Endometrium (tissue), 2 donors: ENCODE measurements at regions not wholly inside any gene's neighbourhood (a gene's known extent, or its start where the extent isn't known, plus 50 kb on each side); places are given as distances from the start of the nearest gene placed in this dataset.

ENCODE experiments used
- FAIRE-seq: peaks from 2 replicates; lab custom pipeline; 2012; peaks lifted over from hg19 to GRCh38; lab: Jason Lieb, UNC
- donor health status: control.
- donor health status: control.

- FAIRE-seq = no peak
These were observed 295.7 kb downstream of the CHRM3 start for GRCh38 chr1:239682046-239682445.

DNA sequence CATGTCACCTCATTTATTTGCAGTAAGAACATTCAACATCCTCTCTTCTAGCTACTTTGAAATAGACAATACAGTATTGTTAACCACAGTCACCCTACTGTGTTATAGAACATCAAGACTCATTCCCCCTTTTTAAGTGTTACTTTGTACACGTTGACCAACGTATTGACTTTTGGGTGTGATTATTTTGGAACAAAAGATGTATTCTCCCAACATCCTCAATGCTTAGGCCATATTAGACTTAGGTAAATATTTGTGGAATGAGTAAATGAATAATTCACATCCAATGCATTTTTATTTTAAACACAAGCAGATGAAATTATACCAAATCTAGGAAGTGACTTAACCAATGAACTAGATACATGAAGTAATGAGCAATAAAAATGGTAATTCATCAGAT, 296.6 kb downstream of the CHRM3 start:
- FAIRE-seq = no peak

GRCh38 chr1:239686386-239686785, 300.0 kb downstream of the CHRM3 start:
- no peak for FAIRE-seq

GRCh38 chr1:239696317-239696716, 309.9 kb downstream of the CHRM3 start:
- no peak for FAIRE-seq

GRCh38 chr1:239700667-239701066, 314.3 kb downstream of the CHRM3 start:
- no peak for FAIRE-seq

DNA sequence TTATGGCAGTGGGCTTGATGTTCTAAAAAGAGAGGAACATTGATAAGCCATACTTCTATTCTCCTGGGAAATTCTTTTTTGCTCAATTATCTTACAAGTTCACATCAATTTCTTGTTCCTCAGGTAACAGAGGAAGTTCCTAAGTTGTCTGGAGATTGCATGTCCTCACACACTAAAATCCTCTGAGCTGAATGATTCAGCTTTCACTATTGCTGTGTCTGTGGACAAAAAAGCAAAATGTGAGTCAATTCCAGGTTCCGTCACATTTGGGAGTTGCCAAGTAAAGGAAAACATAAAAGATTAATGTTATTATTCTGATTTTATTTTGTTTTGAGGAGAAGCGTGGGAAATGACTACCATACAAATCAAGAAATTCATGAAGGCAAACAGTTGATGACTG, 316.7 kb downstream of the CHRM3 start:
- FAIRE-seq = no peak

- no peak for FAIRE-seq
These were observed 320.0 kb downstream of the CHRM3 start for GRCh38 chr1:239706245-239706892.

GRCh38 chr1:239707615-239708014, 321.2 kb downstream of the CHRM3 start:
- no peak for FAIRE-seq

DNA sequence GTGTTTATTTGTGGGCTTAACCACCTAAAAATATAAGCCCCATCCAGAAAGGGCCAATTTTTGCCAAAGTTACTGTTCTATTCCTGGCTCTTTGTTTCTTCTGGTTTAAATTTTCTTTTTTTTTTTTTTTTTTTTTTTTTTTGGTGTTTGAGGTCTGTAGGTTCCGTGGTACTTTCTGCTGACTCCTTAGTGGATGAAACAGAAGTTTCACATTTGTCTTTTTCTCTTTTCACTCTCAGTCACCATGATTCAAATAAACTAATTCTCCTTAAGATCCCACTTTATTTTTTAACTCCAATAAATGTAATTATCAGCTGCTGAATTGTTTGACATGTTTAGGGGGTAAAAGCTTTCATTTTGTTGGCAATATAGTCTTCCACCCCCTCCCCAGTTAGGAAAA, 322.3 kb downstream of the CHRM3 start:
- no peak for FAIRE-seq

GRCh38 chr1:239711768-239712167, 325.4 kb downstream of the CHRM3 start:
- FAIRE-seq = no peak

GRCh38 chr1:239717097-239717917, 330.9 kb downstream of the CHRM3 start:
- no peak for FAIRE-seq

DNA sequence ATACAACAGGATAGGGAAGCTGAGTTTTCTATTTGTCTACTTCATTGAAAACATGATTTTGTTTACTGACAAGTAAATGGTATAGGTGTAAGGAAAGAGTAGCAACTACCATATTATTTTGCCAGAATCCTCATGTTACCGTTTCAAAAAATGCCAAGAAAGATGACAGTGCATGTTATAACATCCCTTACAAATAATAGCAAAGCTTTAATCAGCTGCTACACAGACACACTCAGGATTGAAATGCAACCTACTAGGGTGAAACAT, 331.5 kb downstream of the CHRM3 start:
- FAIRE-seq = no peak

DNA sequence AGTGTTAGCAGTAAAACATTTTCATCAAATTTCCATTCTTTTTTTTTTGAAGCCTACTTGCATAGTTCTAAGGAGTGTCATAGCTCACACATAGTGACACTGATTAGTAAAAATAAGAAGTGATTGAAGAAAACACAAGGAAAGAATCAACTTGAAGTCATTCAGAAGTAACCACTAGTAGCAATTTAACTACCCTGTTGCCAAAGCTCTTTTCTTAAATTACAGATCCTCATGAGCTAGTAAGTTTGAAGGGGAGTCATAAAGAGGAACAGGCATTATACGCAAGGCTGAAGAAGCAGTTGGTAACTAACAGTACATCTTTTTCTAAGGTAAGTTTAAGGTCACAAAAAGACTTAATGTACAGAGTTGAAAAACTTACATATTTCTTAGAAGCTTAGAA, 332.2 kb downstream of the CHRM3 start:
- FAIRE-seq = no peak

DNA sequence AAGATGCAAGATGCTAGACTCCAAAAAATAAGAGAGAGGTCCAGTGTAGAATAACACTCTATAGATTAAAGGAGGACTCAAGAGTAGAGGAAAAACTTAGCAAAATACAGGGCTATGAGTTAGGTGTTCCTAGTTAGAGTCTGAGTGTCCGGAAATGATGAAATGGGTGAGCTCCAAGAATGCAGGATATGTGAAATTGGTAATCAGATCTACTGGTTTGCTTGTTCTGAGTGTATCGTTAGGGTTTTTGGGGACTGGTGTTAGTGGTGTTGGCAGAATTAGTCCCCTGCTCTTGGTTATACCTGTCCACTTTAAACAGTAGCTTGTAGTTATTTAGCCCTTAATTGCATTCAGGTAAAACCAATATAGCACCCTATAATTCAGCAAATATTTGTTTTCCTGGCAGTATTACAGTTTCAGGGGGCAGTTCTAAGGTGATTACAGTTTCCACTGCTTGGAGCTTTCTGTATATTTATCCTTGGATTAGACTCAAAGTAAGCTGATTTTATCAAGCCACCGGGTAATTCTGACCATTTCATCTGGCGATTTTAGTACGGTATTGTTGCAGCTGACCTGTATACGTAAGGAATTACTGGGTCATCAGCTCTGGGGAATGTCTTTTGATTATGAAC, 332.7 kb downstream of the CHRM3 start:
- no peak for FAIRE-seq

DNA sequence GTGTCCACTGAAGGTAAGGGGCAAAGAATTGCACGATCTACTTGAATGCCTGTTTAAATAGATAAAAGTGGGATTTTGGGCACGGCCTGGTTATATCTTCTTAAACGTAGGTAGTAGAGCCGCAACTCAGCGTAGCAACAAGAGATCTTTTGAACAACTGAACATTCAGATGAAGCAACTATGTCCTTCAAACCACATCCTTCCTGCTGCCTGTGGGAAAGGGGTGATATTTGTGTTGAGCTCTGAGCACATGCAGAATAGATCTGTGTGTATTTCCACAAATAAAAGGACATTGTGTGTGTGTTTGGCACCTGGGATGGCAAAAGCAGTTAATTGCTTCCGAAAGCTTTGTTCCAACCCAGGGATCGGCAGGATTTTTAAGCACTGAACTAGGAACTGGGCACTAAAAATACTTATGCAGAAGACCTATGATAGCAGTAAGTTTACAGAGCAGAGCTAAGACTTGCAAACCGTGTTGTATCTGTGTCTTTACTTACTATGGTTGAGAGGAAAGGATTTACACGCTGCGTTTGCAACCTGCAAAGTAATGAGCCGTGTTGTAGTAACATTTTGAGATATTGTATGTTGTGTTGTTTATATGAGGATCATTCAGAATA, 333.4 kb downstream of the CHRM3 start:
- FAIRE-seq = no peak

DNA sequence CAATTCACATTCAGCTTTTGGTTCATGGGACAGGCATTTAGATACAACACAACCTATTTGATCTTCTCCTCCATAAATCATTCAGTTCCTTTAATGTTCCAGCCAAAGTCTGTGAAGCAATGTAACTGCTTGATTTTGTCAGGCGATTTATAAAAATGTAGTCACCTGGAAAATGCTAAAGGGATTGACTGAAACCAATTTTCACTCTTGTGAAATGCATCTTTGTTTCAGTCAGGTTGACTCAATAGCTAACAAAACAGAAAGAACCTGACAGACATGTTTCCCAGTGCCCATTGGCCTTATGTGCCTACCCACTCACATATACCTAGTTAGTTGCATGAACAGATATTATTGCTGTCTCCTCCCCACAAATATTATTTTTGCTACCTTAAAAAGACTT, 335.7 kb downstream of the CHRM3 start:
- FAIRE-seq = no peak

- no peak for FAIRE-seq
These were observed 337.5 kb downstream of the CHRM3 start for GRCh38 chr1:239723776-239724367.

- no peak for FAIRE-seq
These were observed 339.0 kb downstream of the CHRM3 start for GRCh38 chr1:239725371-239725770.

- FAIRE-seq = no peak
These were observed 339.6 kb downstream of the CHRM3 start for GRCh38 chr1:239725933-239726332.

GRCh38 chr1:239730378-239730777, 344.0 kb downstream of the CHRM3 start:
- FAIRE-seq = no peak

- FAIRE-seq = no peak
These were observed 344.8 kb downstream of the CHRM3 start for GRCh38 chr1:239731082-239731748.

DNA sequence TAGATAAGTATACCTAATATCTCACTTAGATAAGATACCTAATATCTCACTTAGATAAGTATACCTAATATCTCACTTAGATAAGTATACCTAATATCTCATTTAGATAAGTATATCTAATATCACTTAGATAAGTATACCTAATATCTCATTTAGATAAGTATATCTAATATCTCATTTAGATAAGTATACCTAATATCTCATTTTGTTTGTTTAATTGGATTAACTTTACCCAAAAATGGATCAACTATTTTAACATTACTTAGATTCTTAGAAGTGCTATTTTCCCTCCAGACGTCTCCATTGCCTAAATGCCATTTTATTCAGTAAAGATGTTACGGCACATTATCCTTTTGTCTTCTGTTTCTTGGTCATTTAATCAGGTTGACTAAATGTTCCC, 346.4 kb downstream of the CHRM3 start:
- FAIRE-seq = no peak
